ENCODE measurements at regions not wholly inside any gene's neighbourhood (a gene's known extent, or its start where the extent isn't known, plus 50 kb on each side); places are given as distances from the start of the nearest gene placed in this dataset.

DNA sequence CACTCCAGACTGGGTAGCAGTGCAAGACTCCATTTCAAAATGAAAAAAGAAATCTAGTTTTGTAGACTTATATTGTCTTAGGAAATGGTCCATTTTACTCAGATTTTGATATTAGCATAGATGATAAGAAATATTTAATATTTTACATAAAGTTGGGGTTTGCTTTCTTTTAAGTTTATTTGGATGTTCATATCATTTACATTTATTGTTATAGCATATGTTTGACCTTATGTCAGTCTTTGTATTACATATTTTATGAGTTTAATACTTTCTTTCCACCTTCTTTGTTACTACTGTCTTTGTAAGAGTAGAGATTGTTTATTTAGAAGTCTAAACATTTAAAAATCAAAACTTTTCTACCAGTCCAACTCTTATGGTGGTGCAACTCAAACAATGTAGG, 162.7 kb upstream of the OTX2 start:
- TF ChIP-seq, protein P1, sequence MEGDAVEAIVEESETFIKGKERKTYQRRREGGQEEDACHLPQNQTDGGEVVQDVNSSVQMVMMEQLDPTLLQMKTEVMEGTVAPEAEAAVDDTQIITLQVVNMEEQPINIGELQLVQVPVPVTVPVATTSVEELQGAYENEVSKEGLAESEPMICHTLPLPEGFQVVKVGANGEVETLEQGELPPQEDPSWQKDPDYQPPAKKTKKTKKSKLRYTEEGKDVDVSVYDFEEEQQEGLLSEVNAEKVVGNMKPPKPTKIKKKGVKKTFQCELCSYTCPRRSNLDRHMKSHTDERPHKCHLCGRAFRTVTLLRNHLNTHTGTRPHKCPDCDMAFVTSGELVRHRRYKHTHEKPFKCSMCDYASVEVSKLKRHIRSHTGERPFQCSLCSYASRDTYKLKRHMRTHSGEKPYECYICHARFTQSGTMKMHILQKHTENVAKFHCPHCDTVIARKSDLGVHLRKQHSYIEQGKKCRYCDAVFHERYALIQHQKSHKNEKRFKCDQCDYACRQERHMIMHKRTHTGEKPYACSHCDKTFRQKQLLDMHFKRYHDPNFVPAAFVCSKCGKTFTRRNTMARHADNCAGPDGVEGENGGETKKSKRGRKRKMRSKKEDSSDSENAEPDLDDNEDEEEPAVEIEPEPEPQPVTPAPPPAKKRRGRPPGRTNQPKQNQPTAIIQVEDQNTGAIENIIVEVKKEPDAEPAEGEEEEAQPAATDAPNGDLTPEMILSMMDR (IDR thresholded peaks at IDR 0.05; ENCODE audit: borderline replicate concordance, insufficient read depth, low read depth, low read length) = no peak
- no peak overlapping the region for H3K4me3 ChIP-seq (ENCODE audit: low read depth, low read length)

DNA sequence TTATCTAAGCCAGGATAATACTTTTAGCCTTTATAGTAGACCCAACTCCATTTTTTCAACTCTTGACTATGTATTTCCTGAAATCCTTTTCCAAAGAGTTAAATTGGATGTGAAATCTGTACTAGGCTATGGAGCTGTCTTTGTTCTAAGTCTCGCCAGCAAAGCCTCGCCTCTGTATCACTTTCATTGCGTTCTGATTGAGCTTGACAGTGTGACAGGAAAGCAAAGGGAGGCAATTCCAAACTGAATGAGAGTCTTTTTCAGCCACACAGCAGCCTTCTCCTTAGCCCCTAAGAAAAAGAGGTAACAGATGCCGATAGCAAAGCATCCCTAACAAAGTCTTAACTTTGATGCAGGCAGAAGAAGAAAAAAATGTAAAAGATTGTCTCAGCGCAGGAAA, 154.6 kb upstream of the OTX2 start:
- TF ChIP-seq, protein P1 (IDR thresholded peaks at IDR 0.05; ENCODE audit: borderline replicate concordance, insufficient read depth, low read depth, low read length) = no peak
- H3K4me3 ChIP-seq (ENCODE audit: low read depth, low read length) = no peak overlapping the region

GRCh38 chr14:56963381-56963780, 153.1 kb upstream of the OTX2 start:
- H3K4me3 ChIP-seq (ENCODE audit: low read depth, low read length) = no peak overlapping the region
- TF ChIP-seq, protein P1 (IDR thresholded peaks at IDR 0.05; ENCODE audit: borderline replicate concordance, insufficient read depth, low read depth, low read length) = no peak

GRCh38 chr14:56962444-56963080, 152.3 kb upstream of the OTX2 start:
- TF ChIP-seq, protein P1 (IDR thresholded peaks at IDR 0.05; ENCODE audit: borderline replicate concordance, insufficient read depth, low read depth, low read length) = no peak
- H3K4me3 ChIP-seq (ENCODE audit: low read depth, low read length) = no peak overlapping the region

GRCh38 chr14:56959869-56960268, 149.6 kb upstream of the OTX2 start:
- TF ChIP-seq, protein P1 (IDR thresholded peaks at IDR 0.05; ENCODE audit: borderline replicate concordance, insufficient read depth, low read depth, low read length) = no peak
- no peak overlapping the region for H3K4me3 ChIP-seq (ENCODE audit: low read depth, low read length)

GRCh38 chr14:56959121-56959520, 148.8 kb upstream of the OTX2 start:
- TF ChIP-seq, protein P1 (IDR thresholded peaks at IDR 0.05; ENCODE audit: borderline replicate concordance, insufficient read depth, low read depth, low read length) = no peak
- no peak overlapping the region for H3K4me3 ChIP-seq (ENCODE audit: low read depth, low read length)

DNA sequence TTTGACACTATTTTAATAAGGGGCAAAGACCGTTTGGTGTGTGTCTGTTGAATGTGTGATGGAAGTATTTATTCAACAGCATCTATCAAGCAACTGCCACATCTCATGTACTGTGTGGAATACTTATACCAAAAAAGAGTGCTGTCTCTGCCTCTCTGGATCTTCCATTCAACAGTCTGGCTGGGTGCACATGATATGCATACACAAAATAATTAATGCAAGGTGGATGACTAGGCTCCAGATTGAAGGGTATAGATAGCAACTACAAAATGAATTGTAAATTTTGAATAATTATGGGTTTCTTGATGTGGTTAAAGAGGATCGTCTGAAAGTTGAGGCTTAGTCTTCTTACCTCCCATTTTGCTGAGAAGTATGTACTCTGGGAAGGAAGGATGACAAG, 145.9 kb upstream of the OTX2 start:
- H3K4me3 ChIP-seq (ENCODE audit: low read depth, low read length) = no peak overlapping the region
- TF ChIP-seq, protein P1 (IDR thresholded peaks at IDR 0.05; ENCODE audit: borderline replicate concordance, insufficient read depth, low read depth, low read length) = no peak

All from GM12875 (cell line).